ENCODE measurements at regions not wholly inside any gene's neighbourhood (a gene's known extent, or its start where the extent isn't known, plus 50 kb on each side); places are given as distances from the start of the nearest gene placed in this dataset.
A peak's percentile ranks its signal among the peaks of the same experiment; 100 is the strongest.
"Not testable (repeated sequence)": the region's sequence is repeated elsewhere in the genome, so short reads cannot be mapped to it uniquely, and the experiment has no call there.

- no peak for DNase-seq
These were observed 72.6 kb downstream of the ISX start for GRCh38 chr22:35138521-35138920.

GRCh38 chr22:35140879-35141745, 75.2 kb downstream of the ISX start:
- DNase-seq: no peak

GRCh38 chr22:35148381-35148780, 82.4 kb downstream of the ISX start:
- no peak for DNase-seq

- no peak for DNase-seq
These were observed 83.0 kb downstream of the ISX start for GRCh38 chr22:35148866-35149548.

- DNase-seq: peak; percentile 1 to 13
These were observed 84.5 kb downstream of the ISX start for GRCh38 chr22:35150183-35151107.

GRCh38 chr22:35152316-35152715, 86.4 kb downstream of the ISX start:
- no peak for DNase-seq

- no peak for DNase-seq
These were observed 89.0 kb downstream of the ISX start for GRCh38 chr22:35154937-35155387.

- DNase-seq: no peak
These were observed 89.6 kb downstream of the ISX start for GRCh38 chr22:35155403-35156025.

- no peak for DNase-seq
These were observed 91.0 kb downstream of the ISX start for GRCh38 chr22:35156945-35157344.

- DNase-seq: no peak
These were observed 92.4 kb downstream of the ISX start for GRCh38 chr22:35158336-35158735.

- no peak for DNase-seq
These were observed 93.4 kb downstream of the ISX start for GRCh38 chr22:35159343-35159742.

- no peak for DNase-seq
These were observed 94.3 kb downstream of the ISX start for GRCh38 chr22:35160268-35160667.

GRCh38 chr22:35165896-35166295, 91.4 kb upstream of the HMGXB4 start:
- DNase-seq: not testable (repeated sequence)

- DNase-seq: no peak
These were observed 86.3 kb upstream of the HMGXB4 start for GRCh38 chr22:35170716-35171697.

GRCh38 chr22:35172442-35172841, 84.9 kb upstream of the HMGXB4 start:
- no peak for DNase-seq

- no peak for DNase-seq
These were observed 83.6 kb upstream of the HMGXB4 start for GRCh38 chr22:35173655-35174054.

- no peak for DNase-seq
These were observed 82.8 kb upstream of the HMGXB4 start for GRCh38 chr22:35174401-35175038.

- no peak for DNase-seq
These were observed 81.9 kb upstream of the HMGXB4 start for GRCh38 chr22:35175392-35175791.

GRCh38 chr22:35177811-35178210, 79.5 kb upstream of the HMGXB4 start:
- no peak for DNase-seq

GRCh38 chr22:35178446-35178845, 78.8 kb upstream of the HMGXB4 start:
- no peak for DNase-seq

- DNase-seq: no peak
These were observed 73.4 kb upstream of the HMGXB4 start for GRCh38 chr22:35183917-35184316.

Measured in bone marrow (tissue), 2 donors.